Activated CD4-positive, CD25-positive, alpha-beta regulatory T cell treated with anti-CD3 and anti-CD28 coated beads, Interleukin-2, amount 50 U/mL, for 24 hours (primary cell): ENCODE measurements at regions not wholly inside any gene's neighbourhood (a gene's known extent, or its start where the extent isn't known, plus 50 kb on each side); places are given as distances from the start of the nearest gene placed in this dataset.
"Not testable (repeated sequence)": the region's sequence is repeated elsewhere in the genome, so short reads cannot be mapped to it uniquely, and the experiment has no call there.

Experiments used
- ATAC-seq, 2 donors: fragments of 150-1000 bp; cut with Tn5 transposase; one replicate each; pipeline ENCODE4 v1.10.0; 2021; ENCODE audit warnings: mild to moderate bottlenecking in 1 of 2, moderate library complexity in 1 of 2

- no peak for ATAC-seq
Observed at GRCh38 chr5:117188211-117188610, 613.6 kb upstream of the SEMA6A start.

GRCh38 chr5:117186751-117187150 lies 612.1 kb upstream of the SEMA6A start:
- no peak for ATAC-seq

- no peak for ATAC-seq
Observed at GRCh38 chr5:117183326-117183725, 608.7 kb upstream of the SEMA6A start.

- ATAC-seq = no peak
Observed at GRCh38 chr5:117182104-117182503, 607.5 kb upstream of the SEMA6A start.

GRCh38 chr5:117177302-117177701 lies 602.7 kb upstream of the SEMA6A start:
- no peak for ATAC-seq

- no peak for ATAC-seq
Observed at GRCh38 chr5:117165068-117165467, 590.4 kb upstream of the SEMA6A start.

- ATAC-seq = no peak
Observed at GRCh38 chr5:117161718-117162335, 587.2 kb upstream of the SEMA6A start.

- ATAC-seq = no peak
Observed at GRCh38 chr5:117160391-117160790, 585.8 kb upstream of the SEMA6A start.

GRCh38 chr5:117149312-117149711 lies 574.7 kb upstream of the SEMA6A start:
- ATAC-seq = no peak

- no peak for ATAC-seq
Observed at GRCh38 chr5:117144086-117144485, 569.5 kb upstream of the SEMA6A start.

- ATAC-seq = no peak
Observed at GRCh38 chr5:117143406-117143805, 568.8 kb upstream of the SEMA6A start.

- ATAC-seq = no peak
Observed at GRCh38 chr5:117138523-117138922, 563.9 kb upstream of the SEMA6A start.

- no peak for ATAC-seq
Observed at GRCh38 chr5:117135851-117136250, 561.2 kb upstream of the SEMA6A start.

- ATAC-seq = no peak
Observed at GRCh38 chr5:117133198-117133597, 558.6 kb upstream of the SEMA6A start.

- no peak for ATAC-seq
Observed at GRCh38 chr5:117131876-117132275, 557.3 kb upstream of the SEMA6A start.

GRCh38 chr5:117131048-117131679 lies 556.5 kb upstream of the SEMA6A start:
- no peak for ATAC-seq

- ATAC-seq = no peak
Observed at GRCh38 chr5:117118499-117118898, 543.9 kb upstream of the SEMA6A start.

- ATAC-seq = not testable (repeated sequence)
Observed at GRCh38 chr5:117117314-117117713, 542.7 kb upstream of the SEMA6A start.

- ATAC-seq = no peak
Observed at GRCh38 chr5:117110548-117110947, 535.9 kb upstream of the SEMA6A start.

GRCh38 chr5:117107859-117108258 lies 533.2 kb upstream of the SEMA6A start:
- no peak for ATAC-seq

GRCh38 chr5:117103703-117104102 lies 529.1 kb upstream of the SEMA6A start:
- no peak for ATAC-seq

- ATAC-seq = no peak
Observed at GRCh38 chr5:117102591-117102990, 528.0 kb upstream of the SEMA6A start.

GRCh38 chr5:117100176-117100575 lies 525.6 kb upstream of the SEMA6A start:
- ATAC-seq = no peak

GRCh38 chr5:117098094-117098493 lies 523.5 kb upstream of the SEMA6A start:
- ATAC-seq = no peak
